KG1 (cell line): ENCODE measurements at regions not wholly inside any gene's neighbourhood (a gene's known extent, or its start where the extent isn't known, plus 50 kb on each side); places are given as distances from the start of the nearest gene placed in this dataset.
"Not testable (repeated sequence)": the region's sequence is repeated elsewhere in the genome, so short reads cannot be mapped to it uniquely, and the experiment has no call there.

Source experiments
- DNase-seq: peaks from one replicate; lab custom pipeline; 2025; lab: John Stamatoyannopoulos, UW

GRCh38 chr1:214095896-214096295, 108.1 kb downstream of the PROX1 start:
- DNase-seq: not testable (repeated sequence)

DNA sequence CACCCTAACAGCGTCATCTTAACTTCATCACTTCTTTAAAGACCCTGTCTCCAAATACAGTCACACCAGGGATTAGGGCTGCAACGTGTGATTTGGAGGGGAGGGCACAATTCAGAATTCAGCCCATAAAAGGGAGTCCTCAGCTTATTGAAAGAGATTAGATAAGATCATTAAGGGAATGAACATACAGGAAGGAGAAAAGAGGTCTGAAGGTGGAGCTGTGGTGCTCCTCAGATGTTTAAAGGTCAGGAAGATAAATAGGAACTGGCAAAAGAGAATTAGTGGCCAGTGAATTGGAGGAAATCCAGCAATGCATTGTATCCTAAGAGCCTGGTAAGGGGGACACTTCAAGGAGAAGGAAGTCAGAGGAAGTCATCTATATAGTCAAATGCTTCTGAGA, 113.5 kb downstream of the PROX1 start:
- DNase-seq: no peak

DNA sequence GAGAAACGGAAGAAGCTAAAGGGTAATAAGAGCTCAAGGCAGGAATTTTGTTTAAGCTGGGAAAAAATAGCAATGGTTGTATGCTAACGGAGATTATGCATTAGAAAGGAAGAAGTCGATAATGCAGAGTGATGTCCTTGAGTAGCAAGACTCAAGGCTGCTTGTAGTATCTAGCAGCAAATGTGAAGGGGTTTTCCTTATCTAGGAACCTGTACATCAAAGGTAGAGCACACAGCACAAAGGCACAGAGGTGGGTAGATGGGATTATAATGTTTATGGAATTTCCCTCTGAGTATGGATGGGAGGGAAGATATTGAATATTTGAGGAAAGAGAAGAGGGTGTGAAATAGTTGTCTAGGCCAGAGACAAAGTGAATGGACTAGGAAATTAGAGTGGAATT, 114.1 kb downstream of the PROX1 start:
- no peak for DNase-seq

- DNase-seq: no peak
Observed at GRCh38 chr1:214102907-214103306, 115.1 kb downstream of the PROX1 start.

DNA sequence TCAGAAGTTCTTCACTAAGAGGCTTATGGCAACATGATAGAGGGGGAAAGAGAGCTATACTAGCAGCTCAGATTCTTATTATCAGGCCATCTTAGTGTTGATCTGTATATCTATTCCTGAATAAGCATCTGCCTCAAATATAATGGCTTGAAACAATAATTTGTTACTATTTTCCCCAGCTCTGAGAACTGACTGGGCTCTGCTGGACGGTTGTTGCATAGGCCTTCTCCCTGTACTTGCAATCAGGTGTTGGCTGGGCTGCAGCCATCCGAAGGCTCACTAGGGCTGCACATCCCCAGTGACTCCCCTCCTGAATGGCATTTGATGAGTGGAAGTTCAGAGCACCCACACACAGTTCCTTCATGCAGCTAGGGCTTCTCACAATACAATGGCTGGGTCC, 116.0 kb downstream of the PROX1 start:
- no peak for DNase-seq

DNA sequence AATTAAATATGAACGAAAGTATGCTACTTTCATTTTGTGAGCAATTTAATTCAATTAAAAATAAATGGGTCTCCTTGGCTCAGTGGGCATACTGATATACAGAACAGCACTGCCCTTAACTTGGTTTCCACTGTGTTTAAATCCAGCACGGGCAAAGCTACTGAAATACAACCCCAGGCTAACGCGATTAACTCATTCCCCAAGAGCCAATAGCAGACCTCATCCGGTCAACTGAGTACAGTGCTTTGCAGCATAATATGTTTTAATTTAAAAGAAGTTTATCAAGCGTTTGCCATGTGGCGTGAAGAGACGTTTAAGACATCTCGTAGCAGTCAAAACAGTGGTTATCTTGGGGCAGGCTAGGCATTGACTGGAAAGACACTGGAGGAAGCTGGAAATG, 118.6 kb downstream of the PROX1 start:
- no peak for DNase-seq

- DNase-seq: no peak
Observed at GRCh38 chr1:214107322-214108096, 119.7 kb downstream of the PROX1 start.

GRCh38 chr1:214108097-214108446, 120.3 kb downstream of the PROX1 start:
- DNase-seq: no peak

DNA sequence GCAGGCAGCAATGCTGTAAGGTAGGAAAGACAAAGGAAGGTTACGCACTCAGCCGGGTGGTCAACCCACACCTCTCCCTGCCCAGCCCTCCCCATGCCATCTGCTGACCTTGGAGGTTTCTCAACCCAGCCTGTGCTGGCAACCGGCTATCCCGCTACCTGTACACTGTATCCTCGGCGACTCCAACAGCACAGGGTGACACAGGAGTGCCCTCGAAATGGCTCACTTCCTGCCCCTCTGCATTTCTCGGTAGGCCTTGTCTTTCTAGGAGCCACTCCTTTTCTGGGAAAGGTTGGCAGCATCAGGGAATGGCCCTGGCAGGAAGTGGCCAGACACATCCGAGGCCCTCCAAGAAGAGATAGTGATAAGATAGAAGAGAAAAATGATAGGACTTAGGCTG, 124.0 kb downstream of the PROX1 start:
- no peak for DNase-seq

DNA sequence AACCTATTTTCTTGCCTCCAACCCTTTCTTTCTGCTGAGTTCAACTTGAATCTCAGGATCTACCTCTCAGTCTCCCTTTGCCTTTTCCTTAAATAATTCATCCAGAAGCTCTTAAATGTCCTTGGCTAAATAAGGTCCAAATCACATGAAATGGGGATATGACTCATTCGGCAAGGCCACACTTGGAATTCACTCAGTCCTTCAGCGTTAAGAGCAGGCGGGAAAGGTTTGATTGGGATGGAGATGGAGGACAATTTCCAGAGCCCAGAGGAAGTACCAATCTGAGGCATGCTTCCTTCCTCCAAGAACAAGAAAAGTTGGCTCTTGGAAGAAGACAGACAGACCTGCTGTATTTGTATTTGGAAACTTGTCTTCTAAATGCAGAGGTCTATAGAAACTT, 128.5 kb downstream of the PROX1 start:
- no peak for DNase-seq

- DNase-seq: no peak
Observed at GRCh38 chr1:214117780-214118179, 130.0 kb downstream of the PROX1 start.

- no peak for DNase-seq
Observed at GRCh38 chr1:214120191-214120590, 132.4 kb downstream of the PROX1 start.

GRCh38 chr1:214120951-214121350, 133.2 kb downstream of the PROX1 start:
- DNase-seq: no peak

- no peak for DNase-seq
Observed at GRCh38 chr1:214122110-214122509, 134.3 kb downstream of the PROX1 start.

GRCh38 chr1:214123061-214123784, 135.4 kb downstream of the PROX1 start:
- DNase-seq: peak; percentile 1

DNA sequence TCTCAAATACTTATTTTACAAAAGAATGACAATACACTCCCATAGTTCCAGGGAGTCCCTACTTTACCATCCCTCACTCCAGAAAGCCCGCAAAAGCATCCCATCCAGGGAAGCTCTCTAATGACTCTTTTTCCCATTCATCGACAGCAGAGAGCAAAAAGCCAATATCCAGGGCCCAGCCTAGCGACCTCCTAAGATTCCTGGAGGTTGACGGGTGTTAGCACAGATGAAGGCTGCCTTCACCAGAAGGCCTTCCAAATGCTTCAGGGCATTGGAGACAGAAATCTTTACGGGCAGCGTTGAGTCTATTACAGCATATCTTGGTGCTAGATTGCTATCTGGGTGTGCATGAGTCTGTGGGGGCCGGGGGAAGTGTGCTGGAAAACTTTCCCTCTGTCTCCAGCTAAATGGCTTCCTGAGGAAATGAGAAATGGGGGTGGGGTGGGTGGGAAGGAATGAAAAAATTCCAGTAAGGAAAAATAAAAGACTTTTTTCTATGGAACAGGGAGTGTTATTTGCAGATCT, 136.6 kb downstream of the PROX1 start:
- no peak for DNase-seq

DNA sequence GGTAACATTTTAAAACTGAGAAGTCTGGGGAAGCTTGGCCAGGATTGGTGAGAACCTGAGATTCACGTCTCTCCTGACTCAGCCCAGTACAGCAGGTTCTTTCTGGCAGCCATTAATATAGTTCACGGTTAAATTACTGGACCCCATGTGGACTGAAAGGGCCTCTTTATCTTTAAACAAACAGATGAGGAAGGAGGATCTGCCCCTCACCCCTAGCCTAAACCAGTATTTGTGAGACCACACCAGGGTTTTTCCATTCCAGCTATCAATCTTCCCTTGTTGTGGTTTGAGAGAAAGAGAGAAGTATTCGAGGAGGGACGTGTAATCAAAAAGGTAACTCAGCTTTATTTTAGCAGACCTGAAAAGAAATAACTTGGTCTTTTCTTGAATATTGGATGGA, 137.1 kb downstream of the PROX1 start:
- DNase-seq: no peak

- DNase-seq: no peak
Observed at GRCh38 chr1:214125819-214126218, 138.0 kb downstream of the PROX1 start.

GRCh38 chr1:214126697-214127146, 138.9 kb downstream of the PROX1 start:
- no peak for DNase-seq

GRCh38 chr1:214127705-214128104, 139.9 kb downstream of the PROX1 start:
- DNase-seq: no peak

- DNase-seq: no peak
Observed at GRCh38 chr1:214135886-214136285, 145.1 kb upstream of the SMYD2 start.

DNA sequence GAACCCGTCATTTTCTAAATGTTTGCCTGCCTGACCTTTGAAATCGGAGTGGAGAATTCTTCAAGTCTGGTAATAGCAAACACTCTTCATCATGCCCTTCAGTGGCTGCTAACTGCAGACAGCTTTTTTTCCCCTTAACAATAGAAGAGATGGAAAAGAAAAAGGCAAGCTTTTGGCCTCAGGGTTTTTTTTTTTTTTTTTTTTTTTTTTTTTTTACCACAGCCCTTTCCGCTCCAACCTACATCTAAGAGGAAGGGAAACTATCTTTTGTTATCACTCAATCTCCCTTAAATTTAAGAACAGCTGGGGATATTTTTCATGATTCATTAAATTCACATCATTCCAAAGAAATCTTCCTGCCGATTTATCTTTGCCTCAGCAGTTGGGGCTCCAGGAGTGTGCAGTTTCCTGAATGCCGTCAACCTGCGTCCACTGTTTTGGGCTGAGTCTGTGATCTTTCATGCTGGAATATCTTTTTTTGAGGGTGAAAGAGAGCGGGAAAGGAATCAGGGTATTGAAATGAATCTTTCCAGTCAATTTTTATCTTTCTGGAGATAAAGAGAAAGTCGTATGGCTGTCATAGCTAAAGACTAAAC, 144.5 kb upstream of the SMYD2 start:
- DNase-seq: no peak

DNA sequence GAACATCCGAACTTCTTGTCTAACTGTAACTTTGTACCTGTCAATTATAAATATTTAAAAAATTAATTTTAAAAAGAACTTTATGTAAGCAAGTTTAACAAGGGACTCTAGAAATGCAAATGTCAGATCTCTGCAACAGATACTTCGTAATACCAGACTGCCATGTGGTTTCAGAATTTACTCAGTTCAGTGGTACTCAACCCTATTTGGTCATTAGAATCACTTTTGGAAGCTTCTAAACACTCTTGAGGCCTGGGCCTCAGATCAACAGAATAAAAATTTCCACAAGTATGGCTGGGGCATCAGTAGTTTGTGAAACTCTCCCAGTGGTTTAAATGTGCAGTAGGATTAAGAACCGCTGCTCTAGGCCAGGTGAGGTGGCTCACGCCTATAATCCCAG, 139.5 kb upstream of the SMYD2 start:
- no peak for DNase-seq
